Mammary epithelial cell (primary cell): ENCODE measurements at regions not wholly inside any gene's neighbourhood (a gene's known extent, or its start where the extent isn't known, plus 50 kb on each side); places are given as distances from the start of the nearest gene placed in this dataset.

ENCODE experiments used
- CTCF ChIP-seq, 2 donors: IDR thresholded peaks in 1 of 2; conservative IDR thresholded peaks in 1 of 2; 2 replicates each; pipeline ENCODE4 v1.5.1; 2011 to 2012; ENCODE audit warnings: inconsistent platforms in 2 of 2, low read length in 2 of 2, mild to moderate bottlenecking in 2 of 2, control low read depth in 1 of 2, low read depth in 1 of 2; ENCODE audit not compliant: insufficient read depth in 1 of 2; ENCODE audit errors: extremely low read depth in 1 of 2
- EZH2 ChIP-seq: IDR thresholded peaks from 2 replicates; pipeline ENCODE4 v1.6.1; 2012; ENCODE audit warnings: low read length, inconsistent platforms, borderline replicate concordance

- no peak for TF ChIP-seq CTCF (conservative IDR thresholded peaks at IDR 0.05 in 1 of 2, IDR thresholded peaks at IDR 0.05 in 1 of 2; ENCODE audit: extremely low read depth in 1 of 2, insufficient read depth in 1 of 2, low read depth in 1 of 2, low read length in 2 of 2)
- TF ChIP-seq EZH2 = no peak
Measured at GRCh38 chr11:11722861-11723260, 101.1 kb upstream of the GALNT18 start.
